OCI-LY7 (cell line): ENCODE measurements at regions not wholly inside any gene's neighbourhood (a gene's known extent, or its start where the extent isn't known, plus 50 kb on each side); places are given as distances from the start of the nearest gene placed in this dataset.

Experiments used
- EZH2phosphoT487 ChIP-seq: fragments of 200-600 bp; sonication (generic); IDR thresholded peaks from 2 replicates; pipeline ENCODE4 v1.6.1; 2018; ENCODE audit warnings: low read depth, borderline replicate concordance, mild to moderate bottlenecking, mixed run types, antibody characterized with exemption, low read length, moderate library complexity, mixed read lengths
- TF ChIP-seq, protein P1 (sequence below): fragments of 200-600 bp; sonication (generic); conservative IDR thresholded peaks from 2 replicates; pipeline ENCODE4 v1.5.1; 2014; ENCODE audit warnings: mild to moderate bottlenecking, antibody characterized with exemption, low read length, moderate library complexity, mixed read lengths

DNA sequence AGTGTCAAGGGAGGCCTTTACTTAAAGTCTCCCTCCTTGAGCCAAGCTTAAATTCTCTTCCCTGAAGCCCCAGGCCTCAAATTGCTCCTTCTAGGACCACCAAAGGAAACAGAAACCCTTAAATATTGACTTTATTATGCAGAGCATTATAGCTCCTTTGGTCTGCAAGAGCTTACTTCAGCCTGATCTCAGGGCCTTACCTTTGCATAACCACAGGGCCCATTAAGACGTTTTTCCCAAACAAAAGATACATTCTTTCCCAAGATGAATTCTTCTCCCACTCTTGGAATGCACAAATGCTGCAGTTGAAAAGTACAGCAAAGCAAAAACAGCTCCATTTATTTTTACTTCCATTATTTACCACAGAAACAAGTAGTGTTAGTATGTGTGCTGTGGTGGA, 130.8 kb downstream of the B3GNT2 start:
- TF ChIP-seq, protein P1, sequence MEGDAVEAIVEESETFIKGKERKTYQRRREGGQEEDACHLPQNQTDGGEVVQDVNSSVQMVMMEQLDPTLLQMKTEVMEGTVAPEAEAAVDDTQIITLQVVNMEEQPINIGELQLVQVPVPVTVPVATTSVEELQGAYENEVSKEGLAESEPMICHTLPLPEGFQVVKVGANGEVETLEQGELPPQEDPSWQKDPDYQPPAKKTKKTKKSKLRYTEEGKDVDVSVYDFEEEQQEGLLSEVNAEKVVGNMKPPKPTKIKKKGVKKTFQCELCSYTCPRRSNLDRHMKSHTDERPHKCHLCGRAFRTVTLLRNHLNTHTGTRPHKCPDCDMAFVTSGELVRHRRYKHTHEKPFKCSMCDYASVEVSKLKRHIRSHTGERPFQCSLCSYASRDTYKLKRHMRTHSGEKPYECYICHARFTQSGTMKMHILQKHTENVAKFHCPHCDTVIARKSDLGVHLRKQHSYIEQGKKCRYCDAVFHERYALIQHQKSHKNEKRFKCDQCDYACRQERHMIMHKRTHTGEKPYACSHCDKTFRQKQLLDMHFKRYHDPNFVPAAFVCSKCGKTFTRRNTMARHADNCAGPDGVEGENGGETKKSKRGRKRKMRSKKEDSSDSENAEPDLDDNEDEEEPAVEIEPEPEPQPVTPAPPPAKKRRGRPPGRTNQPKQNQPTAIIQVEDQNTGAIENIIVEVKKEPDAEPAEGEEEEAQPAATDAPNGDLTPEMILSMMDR, result no peak
- no peak for TF ChIP-seq EZH2phosphoT487
